BJ (cell line): ENCODE measurements at regions not wholly inside any gene's neighbourhood (a gene's known extent, or its start where the extent isn't known, plus 50 kb on each side); places are given as distances from the start of the nearest gene placed in this dataset.

Source experiments
- CTCF ChIA-PET: fragments of 350-600 bp; formaldehyde crosslinking; extraction: SDS; loops from one replicate; lab custom pipeline; 2021; ENCODE audit warnings: antibody characterized with exemption, inconsistent platforms; lab: Yijun Ruan, JAX
- POLR2A ChIA-PET: fragments of 300-600 bp; sonication (Branson Sonifier 250); formaldehyde crosslinking; extraction: SDS; loops from one replicate; lab custom pipeline; 2021; ENCODE audit warnings: antibody characterized with exemption; lab: Charles Lee
- DNase-seq: peaks from one replicate; pipeline ENCODE4 v3.0.0-alpha.2; 2011; ENCODE audit warnings: low read depth
- H3K27me3 ChIP-seq: 2 replicates; pipeline ENCODE4 v1.6.0; 2011; ENCODE audit warnings: low read length; ENCODE audit not compliant: control insufficient read depth, insufficient read depth
- H3K36me3 ChIP-seq: 2 replicates; pipeline ENCODE4 v1.5.1; 2011; ENCODE audit warnings: low read length; ENCODE audit not compliant: control insufficient read depth, insufficient read depth
- H3K4me3 ChIP-seq: 2 replicates; pipeline ENCODE4 v1.5.1; 2011; ENCODE audit warnings: low read depth, mild to moderate bottlenecking, control low read depth, low read length
- CTCF ChIP-seq: IDR thresholded peaks from 2 replicates; pipeline ENCODE4 v1.5.1; 2011; ENCODE audit warnings: low read depth, mild to moderate bottlenecking, control low read depth, inconsistent platforms, low read length, moderate library complexity; ENCODE audit not compliant: insufficient read depth

DNA sequence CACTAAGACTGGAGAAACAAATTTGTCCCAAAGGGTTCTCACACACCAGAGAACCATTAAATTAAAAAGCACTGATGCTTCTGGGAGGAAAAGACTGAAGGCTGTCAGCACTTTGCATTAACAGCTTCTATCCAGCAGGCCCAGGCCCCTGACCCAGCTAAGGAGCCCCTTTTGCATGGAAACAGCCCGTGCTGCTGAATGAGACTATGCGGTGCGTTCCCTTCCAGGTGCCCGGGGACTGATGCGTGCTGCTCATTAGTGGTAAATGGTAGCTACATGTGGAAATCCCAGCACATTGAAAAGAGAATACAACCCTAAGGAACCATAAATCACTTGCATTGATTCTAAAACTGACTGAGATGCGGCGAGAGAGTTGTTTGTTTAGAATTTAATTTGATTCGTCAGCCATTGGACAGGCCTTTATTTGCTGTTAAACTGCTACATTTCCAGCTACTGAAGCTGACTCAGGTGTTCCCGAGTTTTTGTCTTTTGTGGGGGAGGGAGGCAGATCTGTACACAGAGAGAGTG is 351.0 kb upstream of the SLC24A2 start:
- Histone ChIP-seq H3K4me3 (no peak overlapping the region), H3K36me3 (no peaks in the 10 kb centered on the region), H3K27me3 (no peaks in the 10 kb centered on the region)
- ChIA-PET CTCF (interaction anchor here (0.8 kb wide), 1 partner anchor 13 kb away, joined by 4 read pairs; no protein-coding TSS in a partner anchor), POLR2A (no interaction called here)
- TF ChIP-seq CTCF = no peak
- DNase-seq = no peak

DNA sequence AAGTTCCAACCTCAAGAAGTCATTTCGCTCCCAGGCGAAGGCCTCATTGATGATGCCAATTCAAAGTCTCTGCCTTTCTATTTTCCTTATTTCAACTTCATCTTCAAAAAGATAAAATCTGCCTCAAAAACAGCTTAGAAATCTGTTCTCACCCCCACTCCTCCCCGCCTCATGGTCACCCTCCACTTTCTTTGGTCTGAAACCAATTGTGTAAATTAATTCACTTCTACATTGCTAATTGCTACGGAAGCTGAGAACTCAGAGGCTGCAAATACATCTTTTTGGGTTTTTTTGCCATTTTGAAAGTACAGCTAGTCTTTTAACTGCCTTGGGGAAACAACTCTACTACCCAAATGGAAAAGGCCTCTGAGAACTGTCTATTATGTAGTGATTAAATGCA is 350.0 kb upstream of the SLC24A2 start:
- CTCF ChIA-PET = interaction anchor here (1.0 kb wide), 1 partner anchor 19 kb away, joined by 3 read pairs; no protein-coding TSS in a partner anchor
- Histone ChIP-seq H3K27me3 (no peaks in the 10 kb centered on the region), H3K36me3 (no peaks in the 10 kb centered on the region), H3K4me3 (no peak overlapping the region)
- DNase-seq = no peak
- POLR2A ChIA-PET = no interaction called here
- no peak for TF ChIP-seq CTCF

GRCh38 chr9:20138116-20138515 is 349.3 kb upstream of the SLC24A2 start:
- ChIA-PET POLR2A (no interaction called here), CTCF (no interaction called here)
- Histone ChIP-seq H3K36me3 (no peaks in the 10 kb centered on the region), H3K4me3 (no peak overlapping the region), H3K27me3 (no peaks in the 10 kb centered on the region)
- no peak for DNase-seq
- no peak for TF ChIP-seq CTCF

DNA sequence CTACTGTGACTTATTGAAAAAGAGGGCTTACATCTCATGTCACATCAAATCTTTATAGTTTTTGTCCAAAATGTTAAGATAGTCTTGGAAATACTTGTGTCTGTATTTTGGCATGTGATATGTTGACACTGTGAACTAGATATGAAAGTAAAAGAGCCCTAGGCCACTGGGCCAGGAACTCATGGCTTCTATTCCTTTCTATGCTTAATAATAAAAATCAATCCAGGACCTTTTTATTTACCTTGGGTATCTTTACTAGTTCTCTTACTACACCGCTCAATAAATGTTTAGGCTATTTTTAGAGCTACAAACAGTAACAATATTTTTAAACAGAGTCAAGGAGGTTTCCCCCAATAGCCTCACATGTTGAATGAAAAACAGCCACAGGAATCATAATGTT is 348.6 kb upstream of the SLC24A2 start:
- DNase-seq = no peak
- no peaks in the 10 kb centered on the region for H3K36me3 ChIP-seq
- no peak for TF ChIP-seq CTCF
- no peak overlapping the region for H3K4me3 ChIP-seq
- POLR2A ChIA-PET = no interaction called here
- H3K27me3 ChIP-seq = no peaks in the 10 kb centered on the region
- CTCF ChIA-PET = no interaction called here

DNA sequence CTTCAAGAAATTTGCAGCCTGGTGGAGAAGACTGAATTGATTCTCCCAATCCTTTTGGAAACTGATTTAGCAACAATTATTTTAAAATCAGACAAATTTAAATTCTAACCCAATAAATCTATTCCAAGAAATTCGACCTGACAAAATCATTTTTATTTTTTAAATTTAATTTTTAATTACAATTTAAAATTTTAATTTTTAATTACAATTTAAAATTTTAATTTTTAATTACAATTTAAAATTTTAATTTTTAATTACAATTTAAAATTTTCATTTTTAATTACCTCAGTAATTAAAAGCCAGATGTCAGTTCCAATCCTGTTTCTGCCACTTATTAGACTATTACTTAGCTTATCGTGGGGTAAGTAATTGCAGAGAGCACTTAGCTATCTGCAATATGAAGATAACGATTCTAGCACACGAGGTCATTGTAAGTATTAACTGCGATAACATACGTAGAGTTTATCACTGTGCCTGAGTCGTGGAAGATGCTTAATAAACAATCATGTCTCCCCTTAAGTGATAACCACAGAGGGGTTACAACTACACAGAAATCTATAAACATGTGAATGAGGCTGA is 346.4 kb upstream of the SLC24A2 start:
- H3K4me3 ChIP-seq = no peak overlapping the region
- TF ChIP-seq CTCF = no peak
- H3K36me3 ChIP-seq = no peaks in the 10 kb centered on the region
- H3K27me3 ChIP-seq = no peaks in the 10 kb centered on the region
- ChIA-PET POLR2A (no interaction called here), CTCF (no interaction called here)
- no peak for DNase-seq
